ENCODE measurements at regions not wholly inside any gene's neighbourhood (a gene's known extent, or its start where the extent isn't known, plus 50 kb on each side); places are given as distances from the start of the nearest gene placed in this dataset.

- no peak for DNase-seq
Measured at GRCh38 chr6:119470893-119471542, 121.5 kb upstream of the MAN1A1 start.

DNA sequence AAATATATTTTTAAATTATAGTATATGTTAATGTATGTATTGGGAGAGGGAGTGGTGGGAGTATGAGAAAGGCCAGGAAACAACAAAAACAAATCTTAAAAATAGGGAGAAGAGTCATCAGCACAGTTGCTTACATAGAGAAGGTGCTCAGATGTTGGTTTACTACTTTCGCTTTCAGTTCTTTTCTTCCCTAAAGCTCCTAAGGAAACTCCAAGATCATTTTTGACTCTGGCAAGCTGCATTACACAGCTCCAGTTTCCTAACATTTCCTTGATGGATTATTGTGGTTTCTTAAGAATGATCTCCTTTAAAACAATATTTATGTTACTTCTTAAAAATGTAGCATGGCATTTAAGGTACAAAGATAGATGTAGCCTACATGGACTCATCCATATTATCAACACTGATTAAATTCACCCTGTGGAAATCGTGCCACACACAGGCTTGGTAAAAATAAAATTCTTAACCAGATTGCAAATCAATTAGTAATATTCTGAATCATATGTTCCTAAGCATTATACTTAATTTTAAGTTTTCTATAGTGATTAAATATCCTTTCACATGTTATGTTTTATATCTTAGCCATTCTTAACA lies 118.0 kb upstream of the MAN1A1 start:
- DNase-seq: no peak

DNA sequence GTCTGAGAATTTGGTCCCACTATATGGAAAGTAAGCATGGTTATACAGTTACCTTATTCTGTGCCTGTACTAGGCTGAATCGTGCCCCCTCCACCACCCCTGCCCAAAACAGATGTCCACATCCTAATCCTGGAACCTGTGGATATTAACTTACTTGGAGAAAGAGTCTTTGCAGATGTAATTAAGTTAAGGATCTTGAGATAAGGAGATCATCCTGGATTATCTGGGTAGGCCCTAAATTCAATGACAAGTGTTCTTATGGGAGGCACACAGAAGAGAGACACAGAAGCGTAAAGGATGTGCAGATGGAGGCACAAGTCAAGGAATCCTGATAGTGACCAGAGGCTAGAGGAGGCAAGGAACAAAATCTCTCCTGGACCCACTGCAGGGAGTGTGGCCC lies 116.7 kb upstream of the MAN1A1 start:
- DNase-seq: no peak

DNA sequence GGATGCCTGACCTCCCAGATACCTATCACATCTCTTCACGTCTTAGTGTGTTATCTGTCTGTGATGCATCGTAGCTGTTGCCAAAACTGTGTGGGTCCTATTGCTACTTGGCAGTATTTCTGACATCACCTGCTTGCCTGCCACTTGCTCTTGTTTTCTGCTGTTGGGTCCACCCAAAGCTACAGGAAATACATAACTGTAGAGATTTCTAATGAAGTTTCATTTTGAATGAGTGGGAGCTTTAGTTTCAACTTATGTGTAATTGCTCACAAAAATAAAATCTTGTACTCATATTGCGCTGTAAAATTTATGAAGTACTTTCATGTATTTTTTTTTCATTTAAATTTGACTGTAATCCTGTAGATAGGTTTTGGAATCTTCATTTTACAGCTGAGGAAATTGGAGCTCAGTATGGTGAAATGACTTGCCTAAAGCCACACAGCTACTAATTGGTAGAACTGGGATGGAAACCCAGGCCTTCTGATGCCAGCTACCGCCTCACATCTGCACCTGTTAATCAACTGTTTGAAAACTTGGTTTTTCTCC lies 113.6 kb upstream of the MAN1A1 start:
- no peak for DNase-seq

GRCh38 chr6:119461187-119461586 lies 111.6 kb upstream of the MAN1A1 start:
- DNase-seq: no peak

- DNase-seq: no peak
Measured at GRCh38 chr6:119459207-119459974, 109.8 kb upstream of the MAN1A1 start.

GRCh38 chr6:119454714-119455113 lies 105.2 kb upstream of the MAN1A1 start:
- no peak for DNase-seq

- no peak for DNase-seq
Measured at GRCh38 chr6:119453242-119454200, 104.0 kb upstream of the MAN1A1 start.

DNA sequence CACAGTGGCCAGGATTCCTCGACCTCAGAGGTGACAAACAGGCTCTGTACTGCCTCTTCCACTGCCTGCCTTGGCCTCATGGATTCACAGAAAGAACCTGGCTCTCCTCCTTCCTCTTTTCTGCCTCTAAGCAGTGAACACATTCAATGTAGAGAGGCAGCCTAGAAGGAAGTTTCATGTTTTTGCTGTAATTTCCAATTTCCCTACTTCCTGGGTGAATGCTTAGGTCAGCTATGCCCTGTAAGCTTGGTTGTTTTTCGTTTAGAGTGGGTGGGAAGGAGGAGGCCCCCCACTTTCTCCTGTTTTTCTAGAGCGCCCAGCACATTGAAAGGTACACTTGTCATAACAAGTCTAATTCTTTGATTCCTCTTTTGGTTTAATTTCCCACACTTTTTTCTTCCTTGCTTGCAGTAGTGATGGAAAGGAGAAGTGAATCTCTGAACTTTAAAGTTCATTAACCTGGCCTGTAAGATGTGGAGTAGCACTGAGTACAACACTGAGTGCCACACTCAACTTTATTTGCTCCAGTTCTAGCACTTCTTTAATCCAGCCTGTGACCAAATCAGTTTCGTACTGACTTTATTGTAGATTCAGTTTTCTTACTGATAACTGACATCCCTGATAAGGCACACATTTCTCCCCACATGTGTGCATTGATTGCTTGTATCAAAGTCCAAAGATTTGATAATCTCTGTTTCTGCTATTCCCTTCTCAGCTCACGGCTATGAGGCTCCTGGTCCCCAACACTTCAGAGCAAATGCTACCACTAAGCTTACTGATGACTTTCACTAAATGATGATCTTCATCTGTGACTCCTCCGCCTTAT lies 100.0 kb upstream of the MAN1A1 start:
- DNase-seq: no peak

- no peak for DNase-seq
Measured at GRCh38 chr6:119447921-119448320, 98.4 kb upstream of the MAN1A1 start.

DNA sequence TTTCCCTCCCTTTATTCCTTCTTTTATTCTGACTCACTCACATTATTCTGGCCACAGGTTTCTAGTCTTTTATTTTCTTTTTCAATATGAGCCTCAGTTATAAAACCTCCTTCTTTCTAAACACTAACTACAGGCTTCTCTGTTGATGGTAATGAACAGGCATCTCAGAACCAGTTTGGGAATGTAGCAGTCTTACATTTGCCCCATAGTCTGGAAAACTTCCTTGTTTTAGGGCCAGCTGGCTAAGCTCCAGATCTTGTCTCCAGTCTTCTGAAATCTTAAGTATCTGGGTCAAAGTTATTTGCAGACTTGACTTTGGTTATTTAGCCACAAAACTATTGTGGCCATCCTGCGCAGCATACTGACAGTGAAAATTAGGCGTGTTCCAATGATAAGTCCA lies 97.0 kb upstream of the MAN1A1 start:
- DNase-seq: no peak

DNA sequence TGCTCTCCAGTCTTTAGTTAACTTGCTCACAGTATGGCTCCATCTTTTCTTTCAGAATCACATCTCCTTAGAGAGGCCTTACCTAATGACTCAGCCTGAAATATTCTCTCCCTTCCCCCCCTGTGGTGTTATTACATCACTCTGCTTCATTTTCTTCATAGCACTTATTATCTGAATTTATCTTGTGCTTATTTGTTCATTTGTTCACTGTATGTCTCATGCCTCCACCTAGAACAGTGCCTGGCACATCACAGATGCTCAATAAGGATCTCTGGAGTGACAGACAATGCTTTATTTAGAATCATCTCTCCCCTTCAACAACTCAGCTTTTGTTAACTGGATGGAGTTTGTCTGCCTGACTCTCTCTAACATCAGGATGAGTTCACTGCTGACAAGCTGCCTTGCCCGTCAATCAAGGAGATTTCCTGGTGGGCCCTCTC lies 96.6 kb upstream of the MAN1A1 start:
- DNase-seq: no peak

- DNase-seq: no peak
Measured at GRCh38 chr6:119445666-119446065, 96.1 kb upstream of the MAN1A1 start.

DNA sequence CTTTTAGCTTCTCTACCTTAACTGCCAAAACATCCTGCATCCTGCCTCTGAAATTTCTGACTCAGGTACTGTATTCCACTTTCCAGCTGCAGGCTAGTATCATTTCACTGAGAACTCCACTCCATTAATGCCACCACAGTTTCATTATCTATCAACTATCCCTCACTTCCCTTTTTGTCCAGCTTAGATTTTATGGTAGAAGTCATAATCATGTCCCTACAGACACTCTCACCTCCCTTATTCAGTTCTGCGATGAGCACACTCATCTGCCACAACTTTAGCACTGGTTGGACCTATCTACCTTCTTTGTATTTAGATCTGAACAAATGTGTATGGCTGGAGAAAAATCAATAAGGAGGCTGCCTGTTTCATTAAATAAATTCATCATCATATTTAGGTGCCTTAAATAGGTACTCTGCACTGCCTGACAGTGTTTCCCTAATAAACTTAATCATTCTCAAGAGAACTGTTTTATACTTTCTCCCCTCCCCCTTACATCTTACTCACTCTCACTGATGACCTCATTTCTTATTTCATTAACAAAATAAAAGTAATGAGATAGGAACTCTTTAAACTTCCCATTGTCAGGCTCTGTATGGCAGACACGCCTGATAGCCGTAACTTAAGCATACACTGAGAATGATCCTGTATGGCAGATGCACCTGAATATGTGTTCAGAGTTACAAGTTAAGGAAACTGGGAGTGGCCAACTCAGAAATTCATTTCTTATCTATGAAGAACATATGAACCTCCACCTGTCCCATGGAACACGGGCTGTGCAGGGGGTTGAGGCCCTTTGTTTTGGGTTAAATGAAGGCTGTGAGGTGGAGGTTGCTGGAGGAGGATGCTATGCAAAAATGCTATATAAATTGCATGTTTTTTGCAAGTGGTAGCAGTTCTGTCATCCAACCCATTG lies 95.3 kb upstream of the MAN1A1 start:
- DNase-seq: no peak

- DNase-seq: no peak
Measured at GRCh38 chr6:119443993-119444641, 94.6 kb upstream of the MAN1A1 start.

GRCh38 chr6:119442776-119443184 lies 93.2 kb upstream of the MAN1A1 start:
- DNase-seq: no peak

- DNase-seq: no peak
Measured at GRCh38 chr6:119440953-119441352, 91.4 kb upstream of the MAN1A1 start.

- DNase-seq: no peak
Measured at GRCh38 chr6:119436583-119436982, 87.0 kb upstream of the MAN1A1 start.

DNA sequence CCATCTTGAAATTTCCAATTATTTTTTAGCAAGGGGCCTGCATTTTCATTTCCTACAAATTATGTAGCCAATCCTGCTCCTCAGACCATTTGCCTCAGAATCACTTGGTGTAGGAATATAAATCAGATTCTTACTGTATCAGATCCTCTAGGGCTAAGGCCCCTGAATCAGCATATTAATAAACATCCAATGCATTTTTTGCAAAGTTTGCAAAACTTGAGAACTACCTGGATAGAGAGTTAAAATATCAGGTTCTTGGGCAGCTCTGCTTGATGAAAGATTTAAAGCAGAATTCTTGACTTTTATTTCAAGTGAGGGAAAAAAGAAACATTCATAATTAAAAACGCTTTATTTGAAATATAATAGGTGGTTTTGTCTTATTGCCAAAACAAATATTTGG lies 82.2 kb upstream of the MAN1A1 start:
- DNase-seq: no peak

DNA sequence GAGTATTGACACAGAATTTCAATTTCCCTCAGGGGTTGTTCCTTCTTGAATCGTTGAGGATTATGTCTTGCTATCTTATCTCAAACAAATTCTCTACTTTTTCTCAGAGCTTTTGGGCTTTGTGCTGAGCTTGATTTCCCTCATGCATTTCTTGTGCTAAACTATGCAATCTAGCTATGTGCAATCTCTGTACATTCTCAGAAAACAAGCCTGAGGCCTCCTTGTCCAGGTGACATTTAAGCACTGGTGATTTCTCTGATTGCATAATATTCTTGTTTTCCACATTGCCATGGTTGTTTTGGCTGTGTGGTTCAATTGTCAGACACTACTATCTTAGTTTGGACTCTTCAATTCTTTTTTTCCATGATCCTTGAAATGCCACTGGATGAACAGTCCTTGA lies 81.2 kb upstream of the MAN1A1 start:
- no peak for DNase-seq

All from activated CD8-positive, alpha-beta memory T cell treated with anti-CD3 and anti-CD28 coated beads, Interleukin-2, amount 50 U/mL, for 48 hours (primary cell).